Globus pallidus (tissue), 1 donor: ENCODE measurements at regions not wholly inside any gene's neighbourhood (a gene's known extent, or its start where the extent isn't known, plus 50 kb on each side); places are given as distances from the start of the nearest gene placed in this dataset.

Experiments
- DNase-seq: peaks from one replicate; pipeline ENCODE4 v3.0.0-alpha.2; 2015; ENCODE audit warnings: low spot score

DNA sequence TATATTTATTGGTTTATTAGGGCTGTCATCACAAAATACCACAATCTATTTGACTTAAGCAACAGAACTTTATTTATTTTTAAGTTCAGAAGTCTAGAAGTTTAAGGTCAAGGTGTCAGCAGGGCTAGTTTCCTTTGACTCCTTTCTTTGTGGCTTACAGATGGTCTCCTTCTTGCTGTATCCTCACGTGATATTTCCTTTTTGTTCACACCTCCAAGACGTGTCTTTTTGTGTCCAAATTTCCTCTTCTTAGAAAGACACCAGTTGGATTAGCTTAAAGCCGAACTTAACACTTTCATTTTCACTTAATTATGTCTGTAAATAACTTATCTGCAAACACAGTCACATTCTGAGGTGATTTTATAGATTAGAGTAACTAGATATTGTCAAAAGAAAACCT, 631.4 kb upstream of the POT1 start:
- no peak for DNase-seq

DNA sequence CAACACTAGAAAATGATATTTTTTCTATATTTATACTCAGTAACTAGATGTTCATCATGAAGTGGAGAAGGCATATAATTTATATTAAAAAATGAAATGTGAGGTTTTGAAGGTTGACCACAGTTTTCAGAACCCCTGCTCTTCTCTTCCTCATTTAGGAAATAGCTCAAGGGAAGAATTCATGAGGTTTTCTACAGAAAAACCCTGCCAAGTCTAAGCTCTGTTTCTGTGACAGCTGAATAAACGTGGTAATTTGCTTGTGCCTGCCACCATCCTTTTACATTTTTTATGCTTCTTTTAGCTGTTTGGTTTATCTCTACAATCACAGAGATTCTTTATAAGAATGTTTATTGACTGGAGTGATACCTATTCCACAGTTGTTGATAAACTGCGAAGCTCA, 630.3 kb upstream of the POT1 start:
- DNase-seq = no peak

DNA sequence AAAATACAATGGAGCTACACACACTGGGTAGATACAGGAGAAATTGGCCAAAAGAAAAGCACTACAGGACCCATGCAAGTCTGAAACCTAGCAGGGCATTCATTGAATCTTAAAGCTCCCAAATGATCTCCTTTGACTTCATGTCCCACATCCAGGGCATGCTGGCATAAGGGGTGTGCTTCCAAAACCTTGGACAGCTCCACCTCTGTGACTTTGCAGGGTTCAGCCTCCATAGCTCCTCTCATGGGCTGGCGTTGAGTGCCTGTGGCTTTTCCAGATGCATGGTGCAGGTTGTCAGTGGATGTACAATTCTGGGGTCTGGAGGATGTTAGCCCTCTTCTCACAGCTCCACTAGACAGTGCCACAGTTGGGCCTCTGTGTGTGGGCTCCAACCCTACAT, 626.3 kb upstream of the POT1 start:
- no peak for DNase-seq

GRCh38 chr7:125551008-125551407, 621.4 kb upstream of the POT1 start:
- DNase-seq = no peak

GRCh38 chr7:125547505-125547904, 617.9 kb upstream of the POT1 start:
- DNase-seq = no peak

GRCh38 chr7:125530553-125530952, 600.9 kb upstream of the POT1 start:
- DNase-seq = no peak

- DNase-seq = no peak
Measured at GRCh38 chr7:125529249-125529648, 599.6 kb upstream of the POT1 start.

DNA sequence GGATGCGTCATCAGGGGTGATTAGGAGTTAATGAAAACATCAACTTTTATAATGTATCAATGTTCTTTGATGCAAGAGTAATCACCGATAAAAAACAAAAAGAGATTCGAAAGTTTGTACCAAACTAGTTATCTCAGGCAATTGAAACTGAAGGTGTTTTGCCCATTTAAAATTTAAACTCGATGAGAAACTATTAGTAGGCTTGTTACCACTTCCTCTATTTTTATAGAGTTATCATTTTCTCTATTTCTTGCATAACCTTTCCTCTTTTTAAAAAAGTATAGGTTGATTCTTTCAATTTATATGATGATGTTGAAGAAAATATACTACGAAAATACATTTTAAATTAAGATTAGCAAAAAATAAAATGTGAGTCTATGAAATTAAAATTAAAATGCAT, 597.3 kb upstream of the POT1 start:
- no peak for DNase-seq

GRCh38 chr7:125526092-125526491, 596.5 kb upstream of the POT1 start:
- no peak for DNase-seq

- DNase-seq = no peak
Measured at GRCh38 chr7:125516194-125516593, 586.6 kb upstream of the POT1 start.

DNA sequence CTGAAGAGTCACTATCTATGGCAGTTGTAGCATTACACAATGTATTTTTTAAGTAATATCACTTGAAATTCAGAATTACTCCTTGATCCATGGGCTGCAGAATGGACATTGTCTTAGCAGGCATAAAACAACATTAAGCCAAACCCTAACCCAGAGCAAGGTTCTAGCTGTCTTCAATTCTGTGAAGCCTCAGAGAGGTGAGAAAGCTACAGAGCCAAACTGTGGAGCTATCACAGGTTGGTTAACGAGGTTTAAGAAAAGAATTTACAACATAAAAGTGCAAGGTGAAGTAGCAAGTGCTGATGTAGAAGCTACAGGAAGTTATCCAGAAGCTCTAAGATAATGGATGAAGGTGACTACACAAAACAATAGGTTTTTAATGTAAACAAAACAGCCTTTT, 582.7 kb upstream of the POT1 start:
- no peak for DNase-seq

DNA sequence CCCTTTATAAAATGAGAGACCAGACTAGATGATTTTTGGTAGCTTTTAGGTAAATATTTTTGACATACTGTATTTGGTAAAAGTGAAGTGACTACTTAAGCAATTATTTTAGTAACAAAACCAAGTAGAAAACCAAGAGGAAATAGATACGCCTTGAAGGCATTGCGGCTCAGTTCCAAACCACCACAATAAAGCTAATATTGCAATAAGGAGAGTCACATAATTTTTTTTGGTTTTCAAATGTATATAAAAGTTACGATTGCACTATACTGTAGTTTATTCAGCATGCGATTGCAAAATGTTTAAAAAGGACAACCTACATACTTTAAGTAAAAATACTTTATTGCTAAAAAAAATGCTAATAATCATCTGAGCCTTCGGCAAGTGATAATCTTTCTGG, 581.7 kb upstream of the POT1 start:
- DNase-seq = no peak

GRCh38 chr7:125506331-125506730, 576.7 kb upstream of the POT1 start:
- DNase-seq = no peak

DNA sequence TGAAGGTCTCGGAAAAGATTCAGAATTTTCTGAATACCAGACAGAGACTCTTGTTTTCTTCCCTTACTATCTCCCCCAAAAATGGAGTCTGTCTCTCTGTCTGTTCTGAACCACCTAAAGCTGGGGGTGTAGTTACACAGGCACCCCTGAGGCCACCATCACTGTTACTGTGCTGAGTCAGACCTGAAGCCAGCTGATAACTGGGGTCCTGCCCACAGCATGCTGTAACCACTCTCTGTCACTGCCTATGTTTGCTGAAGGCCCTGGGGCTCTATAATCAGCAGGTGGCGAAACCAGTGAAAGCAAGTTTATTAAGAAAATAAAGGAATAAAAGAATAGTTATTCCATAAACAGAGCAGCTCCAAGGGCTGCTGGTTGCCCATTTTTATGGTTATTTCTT, 575.2 kb upstream of the POT1 start:
- no peak for DNase-seq

- no peak for DNase-seq
Measured at GRCh38 chr7:125495997-125496396, 566.4 kb upstream of the POT1 start.

- DNase-seq = no peak
Measured at GRCh38 chr7:125492521-125492920, 562.9 kb upstream of the POT1 start.

GRCh38 chr7:125491137-125491536, 561.5 kb upstream of the POT1 start:
- DNase-seq = no peak

DNA sequence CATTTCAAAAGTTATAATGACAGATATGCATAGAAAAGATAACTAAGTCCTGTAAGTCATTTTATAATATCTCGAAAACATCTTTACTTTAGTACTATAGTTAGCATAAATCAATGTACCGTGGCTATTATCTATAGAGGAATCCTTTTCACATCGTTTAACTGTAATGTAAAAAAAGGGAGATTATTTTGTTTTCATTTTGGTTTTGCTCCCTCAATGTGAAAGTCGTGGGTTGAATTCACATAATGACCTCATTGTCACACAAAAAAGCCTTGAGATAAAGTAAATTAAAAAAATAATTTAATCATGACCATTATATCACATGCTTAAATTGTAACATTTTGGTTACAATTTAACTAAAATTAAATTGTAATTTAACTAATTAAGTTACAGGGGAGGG, 560.5 kb upstream of the POT1 start:
- no peak for DNase-seq

DNA sequence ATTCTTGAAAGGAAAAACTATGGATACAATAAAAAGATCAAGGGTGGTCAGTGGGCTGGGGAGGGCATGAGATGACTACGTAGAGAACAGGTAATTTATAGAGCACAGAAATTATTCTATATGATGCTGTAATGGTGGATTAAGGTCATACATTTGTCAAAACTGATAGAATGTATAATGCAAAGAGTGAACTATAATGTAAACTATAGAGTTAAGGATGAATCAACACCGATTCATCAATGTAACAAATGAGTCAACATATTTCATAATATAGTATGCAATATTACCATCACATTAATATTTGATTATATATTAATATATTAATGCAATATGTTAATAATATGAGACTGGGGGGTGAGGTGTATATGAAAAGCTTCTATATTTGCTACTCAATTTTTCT, 555.6 kb upstream of the POT1 start:
- DNase-seq = no peak

DNA sequence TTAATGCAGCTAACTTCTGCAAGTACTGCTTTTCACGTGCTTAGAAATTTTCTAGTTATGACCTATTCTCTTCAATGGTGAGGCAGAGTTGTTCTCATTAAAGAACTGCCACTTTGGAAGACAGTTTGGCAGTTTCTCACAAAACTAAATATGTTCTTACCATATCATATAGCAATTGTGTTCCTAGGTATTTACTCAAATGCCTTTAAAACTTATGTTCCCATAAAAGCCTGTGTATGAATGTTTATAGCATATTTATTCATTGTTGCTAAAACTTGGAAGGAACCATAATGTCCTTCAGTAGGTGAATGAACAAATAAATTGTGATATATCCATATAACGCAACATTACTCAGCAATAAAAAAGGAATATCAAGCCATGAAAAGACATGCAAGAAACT, 555.1 kb upstream of the POT1 start:
- DNase-seq = no peak

GRCh38 chr7:125481323-125481722, 551.7 kb upstream of the POT1 start:
- DNase-seq = no peak

DNA sequence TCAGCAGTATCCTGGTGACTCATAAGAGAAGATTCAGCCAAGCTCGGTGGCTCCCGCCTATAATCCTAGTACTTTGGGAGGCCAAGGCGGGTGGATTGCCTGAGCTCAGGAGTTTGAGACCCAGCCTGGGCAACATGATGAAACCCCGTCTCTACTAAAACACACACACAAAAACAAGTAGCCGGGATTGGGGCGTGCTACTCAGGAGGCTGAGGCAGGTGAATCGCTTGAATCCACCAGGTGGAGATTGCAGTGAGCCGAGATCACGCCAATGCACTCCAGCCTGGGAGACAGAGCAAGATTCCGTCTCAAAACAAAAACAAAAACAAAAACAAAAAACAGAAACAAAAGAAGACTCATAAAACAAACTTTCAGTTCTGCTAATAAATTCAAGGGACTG, 551.1 kb upstream of the POT1 start:
- DNase-seq = no peak

DNA sequence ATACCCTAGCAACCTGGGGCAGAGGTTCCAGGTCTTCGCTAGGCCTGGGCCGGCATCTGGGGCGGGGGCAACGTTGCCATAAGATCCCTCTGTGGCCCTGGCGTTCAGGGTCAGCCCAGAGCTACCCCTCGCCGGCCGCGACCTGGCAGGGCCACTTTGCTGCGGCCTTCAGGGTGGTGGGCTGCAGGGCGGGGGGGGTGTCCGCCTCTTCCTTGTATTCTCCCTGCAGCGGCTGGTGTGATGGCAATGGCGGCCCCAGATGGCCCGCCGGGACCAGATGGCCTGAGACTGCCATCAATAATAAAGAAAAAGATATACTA, 539.2 kb upstream of the POT1 start:
- DNase-seq = no peak

GRCh38 chr7:125467996-125468854, 538.6 kb upstream of the POT1 start:
- DNase-seq = no peak

- DNase-seq = no peak
Measured at GRCh38 chr7:125465527-125465926, 535.9 kb upstream of the POT1 start.
